GM12878 (cell line): ENCODE measurements at regions not wholly inside any gene's neighbourhood (a gene's known extent, or its start where the extent isn't known, plus 50 kb on each side); places are given as distances from the start of the nearest gene placed in this dataset.

ENCODE experiments used
- ATAC-seq: fragments of 200-7000 bp; cut with Tn5 transposase; 3 replicates; pipeline ENCODE4 v1.9.1; 2020; ENCODE audit warnings: mild to moderate bottlenecking, moderate library complexity
- BruUV-seq: library from RNA; stranded (reverse); fragments of 400-500 nt; replicated peaks from 2 replicates; lab custom pipeline; 2021; lab: Mats Ljungman, UMichigan
- CTCF ChIA-PET: fragments of 300-600 bp; sonication (Branson Sonifier 250); formaldehyde crosslinking; extraction: SDS; loops from one replicate; lab custom pipeline; 2021; ENCODE audit warnings: inconsistent platforms; lab: Yijun Ruan, JAX
- POLR2A ChIA-PET: fragments of 350-600 bp; formaldehyde crosslinking; extraction: SDS; loops from one replicate; lab custom pipeline; 2021; ENCODE audit warnings: inconsistent platforms; lab: Charles Lee
- RAD21 ChIA-PET: fragments of 300-600 bp; sonication (Branson Sonifier 250); formaldehyde crosslinking; loops from one replicate; lab custom pipeline; 2023; ENCODE audit warnings: antibody characterized with exemption; ENCODE audit not compliant: unreplicated experiment; lab: Charles Lee
- SMC1A ChIA-PET: fragments of 300-600 bp; sonication (Branson Sonifier 250); formaldehyde crosslinking; loops from one replicate; lab custom pipeline; 2023; ENCODE audit not compliant: unreplicated experiment, uncharacterized antibody; lab: Charles Lee
- DNase-seq: peaks from one replicate; pipeline ENCODE4 v3.0.0-alpha.2; 2011; ENCODE audit warnings: low read depth, low spot score
- FAIRE-seq: peaks from 3 replicates; lab custom pipeline; 2011; peaks lifted over from hg19 to GRCh38; lab: Jason Lieb, UNC
- H2AFZ ChIP-seq: 2 replicates; pipeline ENCODE4 v1.6.0; 2011; ENCODE audit warnings: low read depth, low read length, control low read depth; ENCODE audit not compliant: control insufficient read depth
- H3K27ac ChIP-seq: 2 replicates; pipeline ENCODE4 v1.5.1; 2011; ENCODE audit warnings: control low read depth; ENCODE audit not compliant: control insufficient read depth, insufficient read depth
- H3K27me3 ChIP-seq, 2 experiments: replicated peaks in 1 of 2; 2 replicates each; pipeline versions ENCODE4 v1.6.0 to v1.6.1; 2011; ENCODE audit warnings: low read length in 1 of 2; ENCODE audit not compliant: control insufficient read depth in 2 of 2, insufficient read depth in 2 of 2
- H3K36me3 ChIP-seq, 2 experiments: 2 replicates each; pipeline ENCODE4 v1.5.1; 2011; ENCODE audit warnings: low read length in 1 of 2; ENCODE audit not compliant: control insufficient read depth in 2 of 2, insufficient read depth in 2 of 2
- H3K4me1 ChIP-seq: 2 replicates; pipeline ENCODE4 v1.6.1; 2011; ENCODE audit warnings: mild to moderate bottlenecking, low read length, moderate library complexity, mixed read lengths; ENCODE audit not compliant: control insufficient read depth, insufficient read depth
- H3K4me2 ChIP-seq: 2 replicates; pipeline ENCODE4 v1.6.0; 2011; ENCODE audit warnings: control low read depth; ENCODE audit not compliant: control insufficient read depth, insufficient read depth
- H3K4me3 ChIP-seq: fragments of 200-600 bp; sonication (generic); 2 replicates; pipeline ENCODE4 v1.5.1; 2016
- H3K79me2 ChIP-seq: 2 replicates; pipeline ENCODE4 v1.6.0; 2011; ENCODE audit warnings: low read length; ENCODE audit not compliant: control insufficient read depth, insufficient read depth
- H3K9ac ChIP-seq: 2 replicates; pipeline ENCODE4 v1.8.0; 2011; ENCODE audit warnings: low read length, control low read depth, mixed read lengths; ENCODE audit not compliant: control insufficient read depth, insufficient read depth
- H3K9me3 ChIP-seq: replicated peaks from 3 replicates; pipeline ENCODE4 v1.5.1; 2011; ENCODE audit warnings: mild to moderate bottlenecking, low read length; ENCODE audit not compliant: control insufficient read depth, insufficient read depth
- H4K20me1 ChIP-seq: 2 replicates; pipeline ENCODE4 v1.6.0; 2011; ENCODE audit not compliant: control insufficient read depth, insufficient read depth
- E2F4 ChIP-seq: IDR thresholded peaks from 2 replicates; pipeline ENCODE4 v1.6.1; 2012; ENCODE audit warnings: low read depth, low read length, improper control_type of control experiment
- HDGF ChIP-seq: fragments of 450-650 bp; IDR thresholded peaks from 2 replicates; pipeline ENCODE4 v1.6.1; 2016; ENCODE audit warnings: antibody characterized with exemption
- IRF4 ChIP-seq: IDR thresholded peaks from 2 replicates; pipeline ENCODE4 v1.6.1; 2011; ENCODE audit warnings: low read depth, low read length
- KAT2A ChIP-seq: conservative IDR thresholded peaks from 2 replicates; pipeline ENCODE4 v1.6.1; 2011; ENCODE audit warnings: low read depth, low read length; ENCODE audit not compliant: control insufficient read depth
- NFYA ChIP-seq: IDR thresholded peaks from 2 replicates; pipeline ENCODE4 v1.6.1; 2011; ENCODE audit warnings: low read depth, mild to moderate bottlenecking, low read length, improper control_type of control experiment, borderline replicate concordance
- NFYB ChIP-seq: IDR thresholded peaks from 2 replicates; pipeline ENCODE4 v1.6.1; 2011; ENCODE audit warnings: low read depth, mild to moderate bottlenecking, low read length, improper control_type of control experiment, moderate library complexity; ENCODE audit not compliant: insufficient read depth
- STAT1 ChIP-seq: fragments of 450-650 bp; conservative IDR thresholded peaks from 2 replicates; pipeline ENCODE4 v1.6.1; 2014; ENCODE audit warnings: antibody characterized with exemption, mild to moderate bottlenecking
- TARDBP ChIP-seq: IDR thresholded peaks from 2 replicates; pipeline ENCODE4 v1.6.1; 2016; ENCODE audit warnings: borderline replicate concordance
- ZBTB33 ChIP-seq: fragments of 450-650 bp; IDR thresholded peaks from 2 replicates; pipeline ENCODE4 v1.6.1; 2017; ENCODE audit warnings: mild to moderate bottlenecking
- ZNF274 ChIP-seq: IDR thresholded peaks from one replicate; pipeline ENCODE4 v1.8.0; 2011; ENCODE audit not compliant: insufficient read length, insufficient read depth
- ZNF384 ChIP-seq: IDR thresholded peaks from 2 replicates; pipeline ENCODE4 v1.6.1; 2012; ENCODE audit warnings: low read depth, mild to moderate bottlenecking, low read length, improper control_type of control experiment, borderline replicate concordance
- ZNF687 ChIP-seq: fragments of 450-650 bp; IDR thresholded peaks from 2 replicates; pipeline ENCODE4 v1.6.1; 2017; ENCODE audit warnings: mild to moderate bottlenecking, moderate library complexity
- ZSCAN29 ChIP-seq: fragments of 450-650 bp; IDR thresholded peaks from 2 replicates; pipeline ENCODE4 v1.6.1; 2017; ENCODE audit warnings: mild to moderate bottlenecking, moderate library complexity
- ZZZ3 ChIP-seq: IDR thresholded peaks from 2 replicates; pipeline ENCODE4 v1.6.1; 2011; ENCODE audit warnings: low read depth; ENCODE audit not compliant: control insufficient read depth, insufficient read length
- WGBS: methylation state at CpG from one replicate; pipeline ENCODE4 v1.1.6; 2016; ENCODE audit warnings: low lambda C conversion rate; ENCODE audit not compliant: insufficient replicate concordance, insufficient coverage; ENCODE audit errors: missing lambda C conversion rate; 5-methylcytosine and 5-hydroxymethylcytosine counted together
- in situ Hi-C: fragments of 300-500 bp; cut with MboI; formaldehyde crosslinking; loops from 9 replicates; pipeline ENCODE4 v1.14.3; 2018; ENCODE audit warnings: mixed read lengths
- intact Hi-C: fragments of 100-400 bp; cut with micrococcal nuclease; formaldehyde crosslinking; loops from one replicate; pipeline ENCODE4 v1.14.2; 2022; ENCODE audit not compliant: unreplicated experiment
- TF ChIP-seq, protein P1 (sequence below): IDR thresholded peaks from 2 replicates; pipeline ENCODE4 v1.6.1; 2011; ENCODE audit warnings: borderline replicate concordance, low read depth, mild to moderate bottlenecking, moderate library complexity, mixed read lengths, low read length; ENCODE audit not compliant: insufficient read depth; ENCODE audit errors: extremely low read length

DNA sequence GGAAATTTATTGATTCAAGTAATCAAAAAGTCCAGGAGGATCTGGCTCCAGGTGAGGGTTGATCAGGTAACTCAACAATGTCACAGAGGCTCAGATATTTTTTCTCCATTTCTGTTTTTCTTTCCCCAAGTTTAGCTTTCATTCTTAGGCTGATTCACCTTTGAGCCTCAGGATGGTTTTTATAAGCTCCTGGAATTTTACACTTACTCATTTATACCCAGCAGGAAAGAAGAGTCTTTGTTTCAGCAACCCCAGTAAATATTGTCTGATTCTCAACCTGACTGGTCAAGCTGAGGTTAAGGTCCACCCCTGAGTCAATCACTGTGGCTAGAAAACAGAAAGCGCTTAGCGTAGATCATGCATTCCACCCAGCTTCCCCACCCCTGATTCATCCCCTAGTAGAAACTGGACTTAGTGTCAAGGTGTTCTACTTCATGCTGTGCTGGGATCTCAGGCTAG lies 500.6 kb downstream of the KIF4B start (continued):
- no peak for TF ChIP-seq TARDBP
- TF ChIP-seq ZSCAN29 = no peak
- TF ChIP-seq KAT2A = no peak
- no peak for TF ChIP-seq STAT1
- no peak for TF ChIP-seq NFYA

DNA sequence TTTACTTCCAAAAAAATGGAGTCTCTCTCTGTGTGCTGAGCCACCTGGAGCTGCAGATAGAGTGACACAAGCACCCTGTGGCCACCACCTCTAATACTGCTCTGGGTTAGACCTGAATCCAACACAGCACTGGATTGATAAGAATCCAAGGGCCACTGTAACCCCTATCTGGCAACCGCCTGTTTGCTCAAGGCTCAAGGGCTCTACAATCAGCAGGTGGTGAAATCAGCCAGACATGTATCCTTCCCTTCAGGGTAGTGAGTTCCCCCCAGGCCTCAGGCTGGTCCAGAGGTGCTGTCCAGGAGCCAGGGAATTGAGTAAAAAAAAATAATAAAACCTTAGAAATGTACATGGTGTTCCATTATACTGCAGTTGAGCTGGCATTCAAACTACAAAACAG lies 509.0 kb downstream of the KIF4B start:
- ChIA-PET SMC1A (no interaction called here), POLR2A (no interaction called here), RAD21 (no interaction called here), CTCF (no interaction called here)
- H3K27ac ChIP-seq = no peak overlapping the region
- no peaks in the 10 kb centered on the region for H3K27me3 ChIP-seq
- FAIRE-seq (no peak), DNase-seq (no peak), ATAC-seq (no peak)
- H3K9ac ChIP-seq = no peak overlapping the region
- no peak overlapping the region for H3K4me2 ChIP-seq
- H3K4me1 ChIP-seq = no peaks in the 10 kb centered on the region
- intact Hi-C loops (no loop called here), in situ Hi-C loops (no loop called here)
- no peaks in the 10 kb centered on the region for H3K36me3 ChIP-seq
- no peaks in the 10 kb centered on the region for H4K20me1 ChIP-seq
- no peak overlapping the region for H3K4me3 ChIP-seq
- no peaks in the 10 kb centered on the region for H3K79me2 ChIP-seq
- no peak overlapping the region for H2AFZ ChIP-seq
- H3K9me3 ChIP-seq = no peaks in the 10 kb centered on the region
- no TSS peak for BruUV-seq
- WGBS = 67% methylated on average over 1 of the region's 1 CpG
- no peak for TF ChIP-seq HDGF
- TF ChIP-seq KAT2A = no peak
- no peak for TF ChIP-seq ZNF274
- no peak for TF ChIP-seq ZNF687
- TF ChIP-seq ZZZ3 = no peak
- no peak for TF ChIP-seq E2F4
- no peak for TF ChIP-seq IRF4
- no peak for TF ChIP-seq ZNF384
- TF ChIP-seq, protein P1, sequence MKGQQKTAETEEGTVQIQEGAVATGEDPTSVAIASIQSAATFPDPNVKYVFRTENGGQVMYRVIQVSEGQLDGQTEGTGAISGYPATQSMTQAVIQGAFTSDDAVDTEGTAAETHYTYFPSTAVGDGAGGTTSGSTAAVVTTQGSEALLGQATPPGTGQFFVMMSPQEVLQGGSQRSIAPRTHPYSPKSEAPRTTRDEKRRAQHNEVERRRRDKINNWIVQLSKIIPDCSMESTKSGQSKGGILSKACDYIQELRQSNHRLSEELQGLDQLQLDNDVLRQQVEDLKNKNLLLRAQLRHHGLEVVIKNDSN = no peak
- no peak for TF ChIP-seq ZBTB33
- TF ChIP-seq NFYB = no peak
